CD4-positive, alpha-beta T cell treated with Interferon alpha-2 for 1 hour (primary cell): ENCODE measurements at regions not wholly inside any gene's neighbourhood (a gene's known extent, or its start where the extent isn't known, plus 50 kb on each side); places are given as distances from the start of the nearest gene placed in this dataset.

ENCODE experiments used
- DNase-seq, 2 donors: peaks; one replicate each; pipeline ENCODE4 v3.0.0-alpha.2; 2020 to 2022

DNA sequence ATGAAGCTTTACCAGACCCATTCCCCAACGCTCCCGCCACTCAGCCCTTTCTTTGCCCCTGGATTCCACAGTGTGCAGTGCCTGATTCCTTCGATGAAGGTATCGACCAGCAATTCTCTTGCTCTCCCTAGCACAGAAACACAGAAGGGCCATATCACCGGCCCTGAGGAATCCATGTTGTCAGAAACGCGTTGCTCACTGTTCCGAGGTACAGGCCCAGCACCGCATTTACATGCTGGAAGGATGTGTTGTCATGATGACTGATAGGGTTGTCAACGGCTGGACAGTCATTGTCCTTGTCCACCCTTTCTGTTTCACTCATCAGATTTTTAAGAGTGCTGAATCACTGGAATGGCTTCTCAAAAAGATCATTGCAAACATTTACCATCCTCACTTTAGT, 57.2 kb upstream of the GPR6 start:
- no peak for DNase-seq

DNA sequence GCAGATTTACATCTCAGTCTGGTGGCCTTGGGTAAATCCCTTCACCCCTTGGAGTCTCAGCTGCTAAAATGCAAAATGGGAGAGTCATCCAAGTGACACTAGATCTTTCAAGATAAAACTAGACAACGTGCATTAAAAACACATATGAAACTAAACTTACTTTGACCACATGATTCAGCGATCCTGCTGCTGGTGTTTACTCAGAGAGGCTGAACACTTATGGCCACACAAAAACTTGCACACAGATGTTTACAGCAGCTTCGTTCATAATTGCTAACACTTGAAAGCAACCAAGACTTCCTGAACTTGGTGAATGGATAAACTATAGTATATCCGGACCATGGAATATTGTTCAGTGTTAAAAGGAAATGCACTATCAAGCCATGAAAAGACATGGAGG, 55.3 kb upstream of the GPR6 start:
- no peak for DNase-seq

DNA sequence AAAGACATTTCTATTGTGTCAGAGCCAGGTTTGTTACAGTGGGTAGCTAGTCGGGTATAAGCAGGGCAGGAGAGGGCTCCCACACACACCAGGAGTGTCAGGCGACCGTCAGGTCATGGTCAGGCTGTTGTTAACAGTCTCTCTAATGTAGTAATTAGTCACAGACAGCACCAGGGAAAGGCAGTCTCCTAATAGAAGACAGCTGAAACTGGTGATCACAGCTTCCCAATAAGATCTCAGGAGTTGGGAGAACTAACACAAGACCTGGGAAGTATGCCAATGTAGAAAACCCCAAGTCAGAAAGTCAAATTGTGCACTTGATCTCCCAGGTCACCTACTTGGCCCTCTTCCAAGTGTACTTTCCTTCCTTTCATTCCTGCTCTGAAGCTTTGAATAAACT, 53.0 kb upstream of the GPR6 start:
- DNase-seq, result no peak

DNA sequence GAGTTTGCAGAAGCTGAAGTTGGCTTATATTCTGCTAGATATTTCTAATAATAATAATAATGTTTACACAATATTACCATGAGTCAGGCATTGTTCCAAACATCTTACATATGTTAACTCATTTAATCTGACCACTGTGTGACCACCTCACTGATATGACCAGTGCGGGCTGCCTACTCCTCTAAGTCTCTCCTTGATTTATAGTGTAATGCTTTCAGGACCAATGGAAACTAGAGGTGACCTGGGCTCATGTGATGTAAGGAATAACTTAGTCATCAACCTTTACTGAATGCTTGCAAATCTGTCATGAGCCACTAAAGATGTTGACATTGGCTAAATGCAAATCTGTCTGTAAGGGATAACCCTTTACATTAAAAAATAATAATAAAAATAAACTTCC, 51.1 kb upstream of the GPR6 start:
- no peak for DNase-seq
